NB4 (cell line): ENCODE measurements at regions not wholly inside any gene's neighbourhood (a gene's known extent, or its start where the extent isn't known, plus 50 kb on each side); places are given as distances from the start of the nearest gene placed in this dataset.

Experiments used
- MYC ChIP-seq: IDR thresholded peaks from 2 replicates; pipeline ENCODE4 v1.6.1; 2011; ENCODE audit warnings: low read depth, low read length
- POLR2A ChIP-seq: IDR thresholded peaks from 2 replicates; pipeline ENCODE4 v1.6.1; 2011; ENCODE audit warnings: mild to moderate bottlenecking; ENCODE audit not compliant: insufficient read length; ENCODE audit errors: extremely low read depth
- TF ChIP-seq, protein P1 (sequence below): IDR thresholded peaks from one replicate; pipeline ENCODE4 v1.5.1; 2012; ENCODE audit warnings: low read depth, low read length

DNA sequence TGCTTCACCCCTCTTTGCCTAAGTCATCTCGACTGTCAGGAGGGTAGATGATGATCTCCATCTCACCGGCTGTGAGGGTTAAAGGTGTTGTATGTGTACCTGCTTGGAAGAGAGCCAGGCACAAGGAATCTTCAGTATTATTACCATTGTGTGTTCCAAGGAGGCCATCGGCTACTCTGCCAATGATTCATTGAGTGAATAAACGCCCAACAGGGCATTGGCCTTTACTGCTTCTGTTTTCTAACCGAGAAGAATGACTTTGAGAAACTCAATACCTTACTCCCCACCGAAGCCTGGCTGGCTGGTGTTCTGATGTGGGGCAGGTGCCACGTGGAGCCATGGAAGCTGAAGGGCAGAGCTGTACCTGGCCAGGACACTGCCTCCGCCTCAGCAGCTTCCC is 228.8 kb downstream of the SNX18 start:
- TF ChIP-seq, protein P1, sequence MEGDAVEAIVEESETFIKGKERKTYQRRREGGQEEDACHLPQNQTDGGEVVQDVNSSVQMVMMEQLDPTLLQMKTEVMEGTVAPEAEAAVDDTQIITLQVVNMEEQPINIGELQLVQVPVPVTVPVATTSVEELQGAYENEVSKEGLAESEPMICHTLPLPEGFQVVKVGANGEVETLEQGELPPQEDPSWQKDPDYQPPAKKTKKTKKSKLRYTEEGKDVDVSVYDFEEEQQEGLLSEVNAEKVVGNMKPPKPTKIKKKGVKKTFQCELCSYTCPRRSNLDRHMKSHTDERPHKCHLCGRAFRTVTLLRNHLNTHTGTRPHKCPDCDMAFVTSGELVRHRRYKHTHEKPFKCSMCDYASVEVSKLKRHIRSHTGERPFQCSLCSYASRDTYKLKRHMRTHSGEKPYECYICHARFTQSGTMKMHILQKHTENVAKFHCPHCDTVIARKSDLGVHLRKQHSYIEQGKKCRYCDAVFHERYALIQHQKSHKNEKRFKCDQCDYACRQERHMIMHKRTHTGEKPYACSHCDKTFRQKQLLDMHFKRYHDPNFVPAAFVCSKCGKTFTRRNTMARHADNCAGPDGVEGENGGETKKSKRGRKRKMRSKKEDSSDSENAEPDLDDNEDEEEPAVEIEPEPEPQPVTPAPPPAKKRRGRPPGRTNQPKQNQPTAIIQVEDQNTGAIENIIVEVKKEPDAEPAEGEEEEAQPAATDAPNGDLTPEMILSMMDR = no peak
- TF ChIP-seq POLR2A (no peak), MYC (no peak)
